H9 (cell line): ENCODE measurements at regions not wholly inside any gene's neighbourhood (a gene's known extent, or its start where the extent isn't known, plus 50 kb on each side); places are given as distances from the start of the nearest gene placed in this dataset.

Source experiments
- DNase-seq: peaks from one replicate; pipeline ENCODE4 v3.0.0-alpha.2; 2017
- H2AFZ ChIP-seq: one replicate; pipeline ENCODE4 v1.6.1; 2013; ENCODE audit warnings: mild to moderate bottlenecking, low read length, control low read depth, moderate library complexity
- H2AK5ac ChIP-seq: 2 replicates; pipeline ENCODE4 v1.6.1; 2013; ENCODE audit warnings: low read length, control low read depth, mixed read lengths; ENCODE audit not compliant: insufficient read length
- H2BK120ac ChIP-seq: one replicate; pipeline ENCODE4 v1.6.1; 2013; ENCODE audit warnings: low read depth, mild to moderate bottlenecking, low read length, control low read depth, inconsistent platforms; ENCODE audit not compliant: poor library complexity, severe bottlenecking
- H2BK12ac ChIP-seq: 2 replicates; pipeline ENCODE4 v1.6.1; 2013; ENCODE audit warnings: low read length, control low read depth, mixed read lengths, low read depth; ENCODE audit not compliant: insufficient read length
- H2BK15ac ChIP-seq: 2 replicates; pipeline ENCODE4 v1.6.1; 2013; ENCODE audit warnings: low read depth, low read length, control low read depth
- H2BK20ac ChIP-seq: one replicate; pipeline ENCODE4 v1.6.1; 2013; ENCODE audit warnings: low read depth, mild to moderate bottlenecking, low read length, control low read depth, inconsistent platforms; ENCODE audit not compliant: poor library complexity, severe bottlenecking
- H2BK5ac ChIP-seq: 2 replicates; pipeline ENCODE4 v1.6.1; 2013; ENCODE audit warnings: low read length, control low read depth, mixed read lengths; ENCODE audit not compliant: insufficient read length
- H3K14ac ChIP-seq: 2 replicates; pipeline ENCODE4 v1.6.1; 2013; ENCODE audit warnings: low read length, control low read depth; ENCODE audit not compliant: insufficient read depth
- H3K18ac ChIP-seq: 2 replicates; pipeline ENCODE4 v1.6.1; 2013; ENCODE audit warnings: low read depth, mild to moderate bottlenecking, mixed read lengths, low read length, control low read depth; ENCODE audit not compliant: insufficient read length
- H3K23ac ChIP-seq: 2 replicates; pipeline ENCODE4 v1.6.1; 2013; ENCODE audit warnings: low read length, control low read depth, mixed read lengths, low read depth; ENCODE audit not compliant: insufficient read length
- H3K23me2 ChIP-seq: 2 replicates; pipeline ENCODE4 v1.6.1; 2013; ENCODE audit warnings: low read depth, mild to moderate bottlenecking, mixed read lengths, low read length, control low read depth; ENCODE audit not compliant: insufficient read length, poor library complexity, severe bottlenecking
- H3K27ac ChIP-seq: 2 replicates; pipeline ENCODE4 v1.5.1; 2013; ENCODE audit warnings: low read length, control low read depth, mixed read lengths, low read depth; ENCODE audit not compliant: insufficient read length
- H3K27me3 ChIP-seq: 2 replicates; pipeline ENCODE4 v1.6.1; 2013; ENCODE audit warnings: low read length, control low read depth, inconsistent platforms; ENCODE audit not compliant: insufficient read depth
- H3K4ac ChIP-seq: 2 replicates; pipeline ENCODE4 v1.6.1; 2013; ENCODE audit warnings: low read depth, mild to moderate bottlenecking, control low read depth, inconsistent platforms, low read length, moderate library complexity
- H3K4me1 ChIP-seq: 2 replicates; pipeline ENCODE4 v1.6.1; 2013; ENCODE audit warnings: low read length, control low read depth, inconsistent platforms; ENCODE audit not compliant: insufficient read depth
- H3K4me2 ChIP-seq: 2 replicates; pipeline ENCODE4 v1.6.1; 2013; ENCODE audit warnings: low read length, control low read depth, mixed read lengths; ENCODE audit not compliant: insufficient read length, insufficient read depth
- H3K56ac ChIP-seq: 2 replicates; pipeline ENCODE4 v1.6.1; 2013; ENCODE audit warnings: low read depth, mild to moderate bottlenecking, mixed read lengths, low read length, control low read depth; ENCODE audit not compliant: insufficient read length
- H3K79me1 ChIP-seq: 2 replicates; pipeline ENCODE4 v1.6.1; 2013; ENCODE audit warnings: low read depth, mild to moderate bottlenecking, moderate library complexity, low read length, control low read depth, inconsistent platforms; ENCODE audit not compliant: insufficient read depth, poor library complexity, severe bottlenecking
- H3K79me2 ChIP-seq: 2 replicates; pipeline ENCODE4 v1.6.1; 2013; ENCODE audit warnings: low read length, control low read depth, inconsistent platforms; ENCODE audit not compliant: insufficient read depth
- H3K9ac ChIP-seq: 2 replicates; pipeline ENCODE4 v1.6.1; 2013; ENCODE audit warnings: low read length, control low read depth, mixed read lengths; ENCODE audit not compliant: insufficient read length; ENCODE audit errors: extremely low read depth
- H3K9me3 ChIP-seq: one replicate; pipeline ENCODE4 v1.6.1; 2013; ENCODE audit warnings: low read depth, low read length, inconsistent platforms; ENCODE audit not compliant: control insufficient read depth
- H3T11ph ChIP-seq: one replicate; pipeline ENCODE4 v1.6.1; 2013; ENCODE audit warnings: mild to moderate bottlenecking, low read length, control low read depth, inconsistent platforms
- H4K20me1 ChIP-seq: one replicate; pipeline ENCODE4 v1.6.1; 2013; ENCODE audit not compliant: control insufficient read depth, insufficient read length, insufficient read depth
- H4K5ac ChIP-seq: 2 replicates; pipeline ENCODE4 v1.6.1; 2013; ENCODE audit warnings: low read depth, mild to moderate bottlenecking, mixed read lengths, low read length, control low read depth; ENCODE audit not compliant: insufficient read length
- H4K8ac ChIP-seq: replicated peaks from 2 replicates; pipeline ENCODE4 v1.6.1; 2013; ENCODE audit warnings: low read length, control low read depth, mixed read lengths, low read depth; ENCODE audit not compliant: insufficient read length
- H4K91ac ChIP-seq: 2 replicates; pipeline ENCODE4 v1.6.1; 2013; ENCODE audit warnings: low read depth, mild to moderate bottlenecking, moderate library complexity, mixed read lengths, low read length, control low read depth; ENCODE audit not compliant: insufficient read length
- H3K27ac Mint-ChIP-seq, 3 experiments: 2 replicates in 2 of 3; 3 replicates in 1 of 3; pipeline ENCODE4 v1.8.0; 2020 to 2021; ENCODE audit warnings: mixed read lengths in 3 of 3, mild to moderate bottlenecking in 1 of 3, moderate library complexity in 1 of 3
- H3K27me3 Mint-ChIP-seq: 2 replicates; pipeline ENCODE4 v1.8.0; 2021; ENCODE audit warnings: low read depth, mild to moderate bottlenecking, moderate library complexity, mixed read lengths
- H3K36me3 Mint-ChIP-seq, 3 experiments: 2 replicates in 2 of 3; 3 replicates in 1 of 3; pipeline ENCODE4 v1.8.0; 2020 to 2021; ENCODE audit warnings: low read depth in 3 of 3, mixed read lengths in 3 of 3; ENCODE audit not compliant: insufficient read depth in 1 of 3
- H3K4me1 Mint-ChIP-seq, 2 experiments: 2 replicates each; pipeline ENCODE4 v1.8.0; 2020; ENCODE audit warnings: mixed read lengths in 2 of 2
- H3K4me3 Mint-ChIP-seq, 2 experiments: 2 replicates in 1 of 2; 3 replicates in 1 of 2; pipeline ENCODE4 v1.8.0; 2020 to 2021; ENCODE audit warnings: mild to moderate bottlenecking in 2 of 2, mixed read lengths in 2 of 2, moderate library complexity in 1 of 2
- H3K9me3 Mint-ChIP-seq, 2 experiments: 2 replicates in 1 of 2; 3 replicates in 1 of 2; pipeline ENCODE4 v1.8.0; 2020; ENCODE audit warnings: mild to moderate bottlenecking in 2 of 2, mixed read lengths in 2 of 2, moderate library complexity in 1 of 2
- CTCF ChIP-seq: fragments of 200-600 bp; sonication (generic); conservative IDR thresholded peaks from 3 replicates; pipeline ENCODE4 v1.8.0; 2021; ENCODE audit warnings: antibody characterized with exemption, mild to moderate bottlenecking

DNA sequence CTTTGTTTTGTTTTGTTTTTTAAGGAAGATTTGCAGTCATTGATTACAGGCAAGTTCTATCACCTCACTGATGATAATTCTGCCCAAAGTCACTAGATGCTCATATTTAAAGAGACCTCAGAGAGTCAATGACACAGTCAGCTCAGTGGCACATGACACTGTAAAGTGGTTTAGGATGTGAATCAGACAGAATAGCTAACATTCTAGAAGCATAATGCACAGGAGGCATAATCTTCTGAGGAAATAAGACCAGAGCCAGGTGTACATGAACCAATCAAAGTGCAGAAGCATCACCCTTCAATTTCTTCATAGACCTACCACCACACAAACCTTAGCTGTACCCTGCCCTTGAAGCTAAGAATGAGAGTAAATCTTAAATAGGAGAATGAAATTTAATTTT is 268.5 kb downstream of the BRINP2 start:
- no peaks in the 10 kb centered on the region for H3K27me3 ChIP-seq
- Mint-ChIP-seq H3K27me3 (no peaks in the 10 kb centered on the region; the same call in 1 of the 2 replicates), H3K4me1 (peaks cover 4 to 7% of the 10 kb centered on the region in 2 experiments), H3K9me3 (no peaks in the 10 kb centered on the region), H3K27ac (no peak overlapping the region), H3K36me3 (no peaks in the 10 kb centered on the region), H3K4me3 (no peak overlapping the region)
- no peak overlapping the region for H2BK15ac ChIP-seq
- H3K27ac ChIP-seq = no peak overlapping the region
- H3K23ac ChIP-seq = no peak overlapping the region
- no peaks in the 10 kb centered on the region for H4K20me1 ChIP-seq
- no peak overlapping the region for H3K4me2 ChIP-seq
- no peak for TF ChIP-seq CTCF
- H3K79me2 ChIP-seq = no peaks in the 10 kb centered on the region
- H3K4me1 ChIP-seq = no peaks in the 10 kb centered on the region
- H4K5ac ChIP-seq = no peak overlapping the region
- no peak overlapping the region for H3K56ac ChIP-seq
- H3T11ph ChIP-seq = no peak overlapping the region
- no peak overlapping the region for H2AFZ ChIP-seq
- H2BK12ac ChIP-seq = no peak overlapping the region
- no peak overlapping the region for H2AK5ac ChIP-seq
- H3K18ac ChIP-seq = no peak overlapping the region
- no peak overlapping the region for H4K91ac ChIP-seq
- DNase-seq = no peak
- no peak overlapping the region for H2BK20ac ChIP-seq
- H3K14ac ChIP-seq = no peak overlapping the region
- no peak overlapping the region for H2BK120ac ChIP-seq
- H3K9ac ChIP-seq = no peak overlapping the region
- H4K8ac ChIP-seq = no peak overlapping the region
- no peaks in the 10 kb centered on the region for H3K9me3 ChIP-seq
- no peaks in the 10 kb centered on the region for H3K79me1 ChIP-seq
- no peak overlapping the region for H3K4ac ChIP-seq
- H3K23me2 ChIP-seq = no peaks in the 10 kb centered on the region
- no peak overlapping the region for H2BK5ac ChIP-seq
